ENCODE measurements at regions not wholly inside any gene's neighbourhood (a gene's known extent, or its start where the extent isn't known, plus 50 kb on each side); places are given as distances from the start of the nearest gene placed in this dataset.

DNA sequence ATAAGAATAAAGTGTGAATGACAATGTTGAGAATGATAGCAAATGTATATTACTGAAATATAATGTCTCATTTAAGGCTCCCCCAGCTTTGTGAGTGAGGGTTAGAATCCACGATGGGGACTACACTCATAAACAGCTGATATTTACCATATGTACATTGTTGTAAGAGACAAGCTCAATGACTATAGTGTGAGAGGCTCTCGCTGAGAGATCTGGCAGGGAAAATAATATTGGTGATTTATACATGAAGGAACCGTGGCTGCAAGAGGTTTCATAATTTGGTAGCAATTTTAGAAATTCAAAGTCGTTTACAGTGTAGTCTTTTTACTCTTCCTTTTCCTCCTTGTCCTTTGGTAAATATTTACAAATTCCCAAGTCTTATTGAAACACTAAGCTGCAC, 342.2 kb upstream of the AKR1E2 start:
- TF ChIP-seq SPI1 (IDR thresholded peaks at IDR 0.05; ENCODE audit: low read depth, low read length) (no peak), POLR2A (IDR thresholded peaks at IDR 0.05; ENCODE audit: low read depth, low read length) (no peak), TAF1 (IDR thresholded peaks at IDR 0.05; ENCODE audit: low read depth, low read length) (no peak), POLR2AphosphoS5 (IDR thresholded peaks at IDR 0.05; ENCODE audit: low read depth, low read length) (no peak), PAX5 (IDR thresholded peaks at IDR 0.05; ENCODE audit: insufficient read depth, low read length, severe bottlenecking) (no peak), POU2F2 (IDR thresholded peaks at IDR 0.05; ENCODE audit: low read depth, low read length) (no peak)
